C4-2B (cell line): ENCODE measurements at regions not wholly inside any gene's neighbourhood (a gene's known extent, or its start where the extent isn't known, plus 50 kb on each side); places are given as distances from the start of the nearest gene placed in this dataset.

Experiments
- CTCF ChIP-seq: fragments of 450-650 bp; conservative IDR thresholded peaks from 2 replicates; pipeline ENCODE4 v1.5.1; 2017; ENCODE audit warnings: mild to moderate bottlenecking
- ZFX ChIP-seq: fragments of 450-650 bp; IDR thresholded peaks from 2 replicates; pipeline ENCODE4 v1.6.1; 2017

- TF ChIP-seq CTCF (no peak), ZFX (no peak)
Measured at GRCh38 chr4:66927937-66928336, 617.4 kb downstream of the CENPC start.
